ENCODE measurements at regions not wholly inside any gene's neighbourhood (a gene's known extent, or its start where the extent isn't known, plus 50 kb on each side); places are given as distances from the start of the nearest gene placed in this dataset.

GRCh38 chr10:10589540-10590303 lies 427.9 kb upstream of the CELF2 start:
- no peak for DNase-seq

GRCh38 chr10:10591715-10592341 lies 425.8 kb upstream of the CELF2 start:
- no peak for DNase-seq

- no peak for DNase-seq
Observed at GRCh38 chr10:10596256-10596655, 421.4 kb upstream of the CELF2 start.

GRCh38 chr10:10598297-10598696 lies 419.4 kb upstream of the CELF2 start:
- no peak for DNase-seq

GRCh38 chr10:10600004-10600403 lies 417.7 kb upstream of the CELF2 start:
- DNase-seq = no peak

- no peak for DNase-seq
Observed at GRCh38 chr10:10605551-10606081, 412.1 kb upstream of the CELF2 start.

GRCh38 chr10:10609379-10609955 lies 408.2 kb upstream of the CELF2 start:
- DNase-seq = no peak

- no peak for DNase-seq
Observed at GRCh38 chr10:10610171-10610570, 407.5 kb upstream of the CELF2 start.

GRCh38 chr10:10612151-10612550 lies 405.5 kb upstream of the CELF2 start:
- no peak for DNase-seq

- no peak for DNase-seq
Observed at GRCh38 chr10:10613656-10614244, 403.9 kb upstream of the CELF2 start.

GRCh38 chr10:10617686-10618085 lies 400.0 kb upstream of the CELF2 start:
- DNase-seq = no peak

GRCh38 chr10:10618139-10618538 lies 399.5 kb upstream of the CELF2 start:
- no peak for DNase-seq

GRCh38 chr10:10623958-10624566 lies 393.6 kb upstream of the CELF2 start:
- DNase-seq = no peak

- DNase-seq = no peak
Observed at GRCh38 chr10:10624567-10624962, 393.1 kb upstream of the CELF2 start.

- no peak for DNase-seq
Observed at GRCh38 chr10:10625491-10625890, 392.2 kb upstream of the CELF2 start.

- DNase-seq = no peak
Observed at GRCh38 chr10:10626734-10627133, 390.9 kb upstream of the CELF2 start.

- no peak for DNase-seq
Observed at GRCh38 chr10:10627414-10627813, 390.3 kb upstream of the CELF2 start.

GRCh38 chr10:10629512-10629911 lies 388.2 kb upstream of the CELF2 start:
- no peak for DNase-seq

- no peak for DNase-seq
Observed at GRCh38 chr10:10630281-10630680, 387.4 kb upstream of the CELF2 start.

GRCh38 chr10:10630782-10631181 lies 386.9 kb upstream of the CELF2 start:
- no peak for DNase-seq

GRCh38 chr10:10642189-10642588 lies 375.5 kb upstream of the CELF2 start:
- DNase-seq = no peak

GRCh38 chr10:10642751-10643150 lies 374.9 kb upstream of the CELF2 start:
- DNase-seq = no peak

- no peak for DNase-seq
Observed at GRCh38 chr10:10644008-10644646, 373.5 kb upstream of the CELF2 start.

All from CD4-positive, alpha-beta T cell treated with Interleukin-4 for 4 hours (primary cell).